GM11168 (cell line): ENCODE measurements at regions not wholly inside any gene's neighbourhood (a gene's known extent, or its start where the extent isn't known, plus 50 kb on each side); places are given as distances from the start of the nearest gene placed in this dataset.

Experiments
- in situ Hi-C: fragments of 300-500 bp; cut with MboI; formaldehyde crosslinking; loops from one replicate; pipeline ENCODE4 v1.12.0; 2022; ENCODE audit warnings: low sequenced_read_pairs; ENCODE audit not compliant: unreplicated experiment

GRCh38 chr12:126627596-126627995 is 1562.4 kb downstream of the AACS start:
- in situ Hi-C loops = no loop called here

GRCh38 chr12:126636821-126637220 is 1571.6 kb downstream of the AACS start:
- in situ Hi-C loops = no loop called here

- in situ Hi-C loops = no loop called here
Measured at GRCh38 chr12:126644236-126645020, 1579.2 kb downstream of the AACS start.

- in situ Hi-C loops = no loop called here
Measured at GRCh38 chr12:126648074-126648473, 1582.8 kb downstream of the AACS start.

- in situ Hi-C loops = no loop called here
Measured at GRCh38 chr12:126651133-126651532, 1585.9 kb downstream of the AACS start.

GRCh38 chr12:126663304-126664094 is 1598.3 kb downstream of the AACS start:
- in situ Hi-C loops = no loop called here

- in situ Hi-C loops = no loop called here
Measured at GRCh38 chr12:126667339-126667738, 1599.6 kb upstream of the TMEM132C start.

- in situ Hi-C loops = no loop called here
Measured at GRCh38 chr12:126668538-126668937, 1598.4 kb upstream of the TMEM132C start.

- in situ Hi-C loops = no loop called here
Measured at GRCh38 chr12:126668961-126669360, 1598.0 kb upstream of the TMEM132C start.

- in situ Hi-C loops = no loop called here
Measured at GRCh38 chr12:126676434-126676833, 1590.5 kb upstream of the TMEM132C start.

- in situ Hi-C loops = no loop called here
Measured at GRCh38 chr12:126681676-126682075, 1585.3 kb upstream of the TMEM132C start.

GRCh38 chr12:126684703-126685102 is 1582.3 kb upstream of the TMEM132C start:
- in situ Hi-C loops = no loop called here

- in situ Hi-C loops = no loop called here
Measured at GRCh38 chr12:126685636-126686035, 1581.3 kb upstream of the TMEM132C start.

- in situ Hi-C loops = no loop called here
Measured at GRCh38 chr12:126688556-126688955, 1578.4 kb upstream of the TMEM132C start.

GRCh38 chr12:126700096-126700495 is 1566.9 kb upstream of the TMEM132C start:
- in situ Hi-C loops = no loop called here

- in situ Hi-C loops = no loop called here
Measured at GRCh38 chr12:126704609-126705008, 1562.4 kb upstream of the TMEM132C start.

GRCh38 chr12:126706300-126706699 is 1560.7 kb upstream of the TMEM132C start:
- in situ Hi-C loops = no loop called here

- in situ Hi-C loops = no loop called here
Measured at GRCh38 chr12:126708492-126708896, 1558.5 kb upstream of the TMEM132C start.

GRCh38 chr12:126718365-126718764 is 1548.6 kb upstream of the TMEM132C start:
- in situ Hi-C loops = no loop called here

- in situ Hi-C loops = no loop called here
Measured at GRCh38 chr12:126719912-126720705, 1546.9 kb upstream of the TMEM132C start.
